CD14-positive monocyte (primary cell): ENCODE measurements at regions not wholly inside any gene's neighbourhood (a gene's known extent, or its start where the extent isn't known, plus 50 kb on each side); places are given as distances from the start of the nearest gene placed in this dataset.

ENCODE experiments used
- DNase-seq, 3 donors: peaks; one replicate each; pipeline ENCODE4 v3.0.0-alpha.2; 2011 to 2022
- H2AFZ ChIP-seq: 2 replicates; pipeline ENCODE4 v1.6.0; 2012; ENCODE audit warnings: mild to moderate bottlenecking, low read depth, low read length, inconsistent platforms; ENCODE audit not compliant: insufficient read depth, poor library complexity, severe bottlenecking
- H3K27ac ChIP-seq, 2 donors: 1 replicate in 1 of 2; 2 replicates in 1 of 2; pipeline ENCODE4 v1.5.1; 2012 to 2013; ENCODE audit warnings: low read length in 2 of 2, control low read depth in 1 of 2, inconsistent platforms in 1 of 2, low read depth in 1 of 2, mild to moderate bottlenecking in 1 of 2
- H3K27me3 ChIP-seq, 2 donors: one replicate each; pipeline versions ENCODE4 v1.6.0 to v1.6.1; 2011 to 2013; ENCODE audit warnings: low read length in 2 of 2; ENCODE audit not compliant: control insufficient read depth in 2 of 2, insufficient read depth in 2 of 2
- H3K36me3 ChIP-seq, 2 donors: replicated peaks in 1 of 2; 1 replicate in 1 of 2; 2 replicates in 1 of 2; pipeline versions ENCODE4 v1.5.1 to v1.6.1; 2012 to 2013; ENCODE audit warnings: low read length in 2 of 2, control low read depth in 1 of 2, inconsistent platforms in 1 of 2, mild to moderate bottlenecking in 1 of 2; ENCODE audit not compliant: insufficient read depth in 2 of 2, control insufficient read depth in 1 of 2
- H3K4me1 ChIP-seq, 2 donors: 1 replicate in 1 of 2; 2 replicates in 1 of 2; pipeline versions ENCODE4 v1.5.1 to v1.6.1; 2012 to 2013; ENCODE audit warnings: low read length in 2 of 2, control low read depth in 1 of 2, inconsistent platforms in 1 of 2, mild to moderate bottlenecking in 1 of 2, moderate library complexity in 1 of 2; ENCODE audit not compliant: insufficient read depth in 2 of 2, control insufficient read depth in 1 of 2
- H3K4me2 ChIP-seq: replicated peaks from 2 replicates; pipeline ENCODE3; 2012; ENCODE audit warnings: low read length, moderate library complexity, mild to moderate bottlenecking; ENCODE audit not compliant: poor library complexity, severe bottlenecking; ENCODE audit errors: extremely low read depth
- H3K4me3 ChIP-seq, 3 experiments: fragments of 200-600 bp in 1 of 3; sonication (generic) in 1 of 3; replicated peaks in 1 of 3; 1 replicate in 2 of 3; 2 replicates in 1 of 3; pipeline ENCODE4 v1.5.1; 2011 to 2013; ENCODE audit warnings: low read length in 3 of 3, mild to moderate bottlenecking in 3 of 3, control low read depth in 2 of 3, low read depth in 2 of 3, inconsistent platforms in 1 of 3, moderate library complexity in 1 of 3
- H3K79me2 ChIP-seq: 2 replicates; pipeline ENCODE4 v1.6.0; 2012; ENCODE audit warnings: mild to moderate bottlenecking, control low read depth, inconsistent platforms, low read length, moderate library complexity; ENCODE audit not compliant: insufficient read depth
- H3K9ac ChIP-seq: 2 replicates; pipeline ENCODE4 v1.6.0; 2017; ENCODE audit warnings: low read length, mild to moderate bottlenecking; ENCODE audit not compliant: insufficient read depth, poor library complexity, severe bottlenecking
- H3K9me3 ChIP-seq, 2 donors: replicated peaks in 1 of 2; 1 replicate in 1 of 2; 2 replicates in 1 of 2; pipeline versions ENCODE4 v1.5.1 to v1.6.1; 2012 to 2013; ENCODE audit warnings: low read length in 2 of 2, control low read depth in 1 of 2; ENCODE audit not compliant: control insufficient read depth in 1 of 2, insufficient read depth in 1 of 2
- H4K20me1 ChIP-seq: 2 replicates; pipeline ENCODE4 v1.6.0; 2012; ENCODE audit warnings: mild to moderate bottlenecking, low read length, control low read depth, moderate library complexity; ENCODE audit not compliant: insufficient read depth
- H3K27ac Mint-ChIP-seq, 7 donors: one replicate each; pipeline ENCODE4 v1.8.0; 2020; ENCODE audit warnings: mild to moderate bottlenecking in 7 of 7, mixed read lengths in 7 of 7, moderate library complexity in 6 of 7, inconsistent platforms in 2 of 7
- H3K27me3 Mint-ChIP-seq, 3 donors: one replicate each; pipeline ENCODE4 v1.8.0; 2021 to 2022; ENCODE audit warnings: low read depth in 3 of 3, mild to moderate bottlenecking in 3 of 3, mixed read lengths in 3 of 3, moderate library complexity in 3 of 3, inconsistent platforms in 1 of 3
- H3K36me3 Mint-ChIP-seq, 2 donors: one replicate each; pipeline ENCODE4 v1.8.0; 2020; ENCODE audit warnings: mixed read lengths in 2 of 2, inconsistent platforms in 1 of 2, mild to moderate bottlenecking in 1 of 2
- H3K4me1 Mint-ChIP-seq: one replicate; pipeline ENCODE4 v1.8.0; 2020; ENCODE audit warnings: mild to moderate bottlenecking, mixed read lengths
- H3K4me3 Mint-ChIP-seq, 2 donors: one replicate each; pipeline ENCODE4 v1.8.0; 2020; ENCODE audit warnings: mild to moderate bottlenecking in 2 of 2, mixed read lengths in 2 of 2, moderate library complexity in 1 of 2
- H3K9me3 Mint-ChIP-seq, 7 donors: one replicate each; pipeline ENCODE4 v1.8.0; 2020 to 2022; ENCODE audit warnings: mixed read lengths in 7 of 7, mild to moderate bottlenecking in 6 of 7, moderate library complexity in 6 of 7, inconsistent platforms in 2 of 7
- CTCF ChIP-seq: fragments of 200-600 bp; IDR thresholded peaks from one replicate; pipeline ENCODE4 v1.8.0; 2022; ENCODE audit warnings: antibody characterized with exemption, mild to moderate bottlenecking
- WGBS: methylation state at CpG from one replicate; pipeline ENCODE4 v1.1.5; 2013; ENCODE audit warnings: missing lambda C conversion rate; ENCODE audit not compliant: insufficient coverage; 5-methylcytosine and 5-hydroxymethylcytosine counted together
- intact Hi-C, 2 donors: fragments of 100-400 bp; cut with micrococcal nuclease; formaldehyde crosslinking; loops; one replicate each; pipeline versions ENCODE4 v1.15.0 to v1.15.1; 2023

GRCh38 chr20:57780906-57781305, 71.1 kb upstream of the PMEPA1 start:
- Mint-ChIP-seq H3K4me1 (no peaks in the 10 kb centered on the region), H3K27ac (no peak overlapping the region), H3K9me3 (no peaks in the 10 kb centered on the region), H3K36me3 (no peaks in the 10 kb centered on the region), H3K4me3 (no peak overlapping the region), H3K27me3 (peaks cover 0 to 7% (median 4%) of the 10 kb centered on the region in 3 donors)
- H3K9ac ChIP-seq = no peak overlapping the region
- H3K9me3 ChIP-seq = no peaks in the 10 kb centered on the region
- H3K4me3 ChIP-seq = no peak overlapping the region
- H4K20me1 ChIP-seq = no peaks in the 10 kb centered on the region
- H3K79me2 ChIP-seq = no peaks in the 10 kb centered on the region
- H3K36me3 ChIP-seq = no peaks in the 10 kb centered on the region
- no peak for DNase-seq
- H3K27ac ChIP-seq = no peak overlapping the region
- H3K27me3 ChIP-seq = no peaks in the 10 kb centered on the region
- no peak for TF ChIP-seq CTCF
- intact Hi-C loops = no loop called here
- no peak overlapping the region for H3K4me2 ChIP-seq
- no peak overlapping the region for H2AFZ ChIP-seq
- H3K4me1 ChIP-seq = no peaks in the 10 kb centered on the region
- WGBS = 74% methylated on average over 4 of the region's 4 CpGs

GRCh38 chr20:57780398-57780797, 70.6 kb upstream of the PMEPA1 start:
- TF ChIP-seq CTCF = no peak
- no peak overlapping the region for H3K27ac ChIP-seq
- H3K27ac Mint-ChIP-seq = no peak overlapping the region
- no peaks in the 10 kb centered on the region for H3K36me3 Mint-ChIP-seq
- H3K27me3 Mint-ChIP-seq = peaks cover 1 to 7% (median 4%) of the 10 kb centered on the region in 3 donors
- H3K4me3 ChIP-seq = no peak overlapping the region
- H3K4me1 ChIP-seq = no peaks in the 10 kb centered on the region
- H3K9ac ChIP-seq = no peak overlapping the region
- H2AFZ ChIP-seq = no peak overlapping the region
- H3K36me3 ChIP-seq = no peaks in the 10 kb centered on the region
- no peak overlapping the region for H3K4me2 ChIP-seq
- H4K20me1 ChIP-seq = no peaks in the 10 kb centered on the region
- no peaks in the 10 kb centered on the region for H3K9me3 Mint-ChIP-seq
- no peaks in the 10 kb centered on the region for H3K27me3 ChIP-seq
- no peaks in the 10 kb centered on the region for H3K9me3 ChIP-seq
- H3K79me2 ChIP-seq = no peaks in the 10 kb centered on the region
- H3K4me3 Mint-ChIP-seq = no peak overlapping the region
- WGBS = 85% methylated on average over 2 of the region's 5 CpGs
- no peak for DNase-seq
- intact Hi-C loops = no loop called here
- no peaks in the 10 kb centered on the region for H3K4me1 Mint-ChIP-seq
